ENCODE measurements at regions not wholly inside any gene's neighbourhood (a gene's known extent, or its start where the extent isn't known, plus 50 kb on each side); places are given as distances from the start of the nearest gene placed in this dataset.

DNA sequence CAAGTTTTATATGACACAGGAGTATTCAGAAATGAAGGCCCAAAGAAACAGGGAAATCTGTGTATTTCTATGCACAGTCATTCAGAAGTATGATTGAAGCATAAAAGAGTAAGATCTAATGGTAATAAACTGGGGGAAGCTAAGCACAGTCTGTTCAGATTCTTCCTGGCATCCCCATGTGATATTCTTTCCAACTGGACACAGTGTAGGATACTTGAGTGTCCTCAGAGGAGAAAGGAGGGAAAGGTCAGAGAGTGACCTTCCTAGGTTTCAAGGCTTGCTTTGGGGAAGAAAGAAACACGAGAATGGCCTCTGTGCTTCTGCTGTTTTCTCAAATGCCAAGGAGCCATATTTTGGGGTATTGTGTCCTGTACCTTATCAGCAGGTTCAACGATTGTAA, 1798.4 kb upstream of the WWC1 start:
- no peaks in the 10 kb centered on the region for H3K9me3 ChIP-seq
- no peak overlapping the region for H3K27ac ChIP-seq
- no peak for DNase-seq (ENCODE audit: low spot score)
- H3K27me3 ChIP-seq: no peaks in the 10 kb centered on the region
- H3K4me3 ChIP-seq: no peak overlapping the region
- H3K36me3 ChIP-seq: no peaks in the 10 kb centered on the region
- TF ChIP-seq, protein P1, sequence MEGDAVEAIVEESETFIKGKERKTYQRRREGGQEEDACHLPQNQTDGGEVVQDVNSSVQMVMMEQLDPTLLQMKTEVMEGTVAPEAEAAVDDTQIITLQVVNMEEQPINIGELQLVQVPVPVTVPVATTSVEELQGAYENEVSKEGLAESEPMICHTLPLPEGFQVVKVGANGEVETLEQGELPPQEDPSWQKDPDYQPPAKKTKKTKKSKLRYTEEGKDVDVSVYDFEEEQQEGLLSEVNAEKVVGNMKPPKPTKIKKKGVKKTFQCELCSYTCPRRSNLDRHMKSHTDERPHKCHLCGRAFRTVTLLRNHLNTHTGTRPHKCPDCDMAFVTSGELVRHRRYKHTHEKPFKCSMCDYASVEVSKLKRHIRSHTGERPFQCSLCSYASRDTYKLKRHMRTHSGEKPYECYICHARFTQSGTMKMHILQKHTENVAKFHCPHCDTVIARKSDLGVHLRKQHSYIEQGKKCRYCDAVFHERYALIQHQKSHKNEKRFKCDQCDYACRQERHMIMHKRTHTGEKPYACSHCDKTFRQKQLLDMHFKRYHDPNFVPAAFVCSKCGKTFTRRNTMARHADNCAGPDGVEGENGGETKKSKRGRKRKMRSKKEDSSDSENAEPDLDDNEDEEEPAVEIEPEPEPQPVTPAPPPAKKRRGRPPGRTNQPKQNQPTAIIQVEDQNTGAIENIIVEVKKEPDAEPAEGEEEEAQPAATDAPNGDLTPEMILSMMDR (IDR thresholded peaks at IDR 0.05): no peak
- no peaks in the 10 kb centered on the region for H3K4me1 ChIP-seq

DNA sequence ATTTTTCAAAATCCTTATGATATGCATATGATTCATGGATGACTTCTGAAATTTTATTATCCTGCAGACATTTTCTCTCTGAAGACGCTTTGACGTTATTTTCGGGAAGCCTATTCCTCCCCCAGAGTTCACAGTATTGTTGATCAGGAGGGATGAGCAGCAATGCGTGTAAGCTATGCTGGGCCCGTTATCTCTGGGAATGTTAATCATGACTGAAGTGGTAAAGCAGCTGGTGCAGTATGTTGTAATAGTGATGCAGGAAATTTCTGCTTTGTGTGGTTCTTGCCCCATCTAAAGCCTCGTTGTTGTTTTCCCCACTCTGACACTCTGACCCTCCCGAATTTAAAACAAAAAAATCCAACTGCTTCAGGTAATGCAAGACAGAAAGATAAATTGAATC, 1797.8 kb upstream of the WWC1 start:
- no peak overlapping the region for H3K27ac ChIP-seq
- no peaks in the 10 kb centered on the region for H3K36me3 ChIP-seq
- H3K4me3 ChIP-seq: no peak overlapping the region
- H3K27me3 ChIP-seq: no peaks in the 10 kb centered on the region
- TF ChIP-seq, protein P1 (IDR thresholded peaks at IDR 0.05): no peak
- H3K9me3 ChIP-seq: no peaks in the 10 kb centered on the region
- no peak for DNase-seq (ENCODE audit: low spot score)
- H3K4me1 ChIP-seq: no peaks in the 10 kb centered on the region

DNA sequence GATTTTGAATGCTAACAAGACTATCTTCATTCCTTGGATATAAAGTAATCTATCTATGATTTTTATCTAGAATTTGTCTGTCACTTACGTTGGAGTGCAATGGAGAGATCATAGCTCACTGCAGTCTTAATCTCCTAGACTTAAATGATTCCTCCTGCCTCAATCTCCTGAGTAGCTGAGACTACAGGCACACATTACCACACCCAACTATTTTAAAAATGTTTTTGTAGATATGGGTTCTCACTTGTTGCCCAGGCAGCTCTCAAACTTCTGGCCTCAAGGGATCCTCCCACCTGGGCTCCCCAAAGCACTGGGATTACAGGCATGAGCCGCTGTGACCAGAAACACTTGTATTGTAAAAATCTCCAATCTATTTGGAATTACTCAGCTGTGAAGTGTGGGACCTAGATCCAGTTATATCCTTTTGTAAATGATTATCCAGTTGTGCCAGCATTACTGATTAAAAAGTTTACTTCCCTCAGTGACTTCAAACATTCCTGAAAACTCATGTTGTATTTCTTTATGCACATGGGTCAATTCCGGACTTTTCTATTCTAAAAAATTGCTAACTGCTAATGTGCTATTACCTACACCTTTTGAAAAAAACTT, 1793.8 kb upstream of the WWC1 start:
- no peak overlapping the region for H3K4me3 ChIP-seq
- no peaks in the 10 kb centered on the region for H3K27me3 ChIP-seq
- TF ChIP-seq, protein P1 (IDR thresholded peaks at IDR 0.05): no peak
- no peak for DNase-seq (ENCODE audit: low spot score)
- no peaks in the 10 kb centered on the region for H3K36me3 ChIP-seq
- no peaks in the 10 kb centered on the region for H3K9me3 ChIP-seq
- no peak overlapping the region for H3K27ac ChIP-seq
- H3K4me1 ChIP-seq: no peaks in the 10 kb centered on the region

DNA sequence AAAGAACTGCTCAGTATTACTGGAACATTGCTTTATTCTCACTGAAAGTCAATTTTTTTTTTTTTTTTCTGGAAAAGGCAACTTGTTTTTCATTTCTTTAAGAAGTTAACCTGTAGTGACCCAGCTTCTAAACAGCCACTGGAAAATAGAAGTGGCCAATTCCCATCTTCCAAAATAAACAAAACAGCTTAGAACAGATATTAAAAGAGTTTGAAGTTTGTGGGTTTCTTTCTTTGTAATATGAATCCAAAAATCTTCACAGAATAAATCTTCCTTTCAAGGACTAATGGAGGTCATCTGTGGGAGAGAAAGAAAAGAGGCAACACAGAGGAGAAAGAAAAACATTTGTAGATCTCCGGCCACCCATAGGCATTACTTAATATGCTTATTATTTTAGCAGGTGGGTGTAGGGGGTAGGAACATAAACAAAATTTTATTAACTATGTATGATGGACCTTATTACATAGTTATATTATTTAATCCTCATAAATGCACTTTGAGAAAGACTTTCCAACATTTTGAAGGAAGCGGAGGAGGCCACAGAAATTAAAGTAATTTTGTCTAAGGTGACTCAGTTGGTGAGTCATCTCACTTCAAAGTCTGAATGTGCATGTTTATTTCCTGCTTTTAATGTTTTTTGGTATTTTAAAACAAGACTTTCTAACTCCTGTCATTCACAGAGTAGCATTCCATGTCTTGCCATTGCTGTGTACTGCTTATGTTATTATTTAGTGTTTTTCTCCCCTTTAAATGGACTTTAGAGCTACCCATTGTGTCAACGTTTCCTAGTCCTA, 1791.8 kb upstream of the WWC1 start:
- H3K27ac ChIP-seq: no peak overlapping the region
- DNase-seq (ENCODE audit: low spot score): no peak
- no peaks in the 10 kb centered on the region for H3K36me3 ChIP-seq
- H3K27me3 ChIP-seq: no peaks in the 10 kb centered on the region
- H3K9me3 ChIP-seq: no peaks in the 10 kb centered on the region
- no peak overlapping the region for H3K4me3 ChIP-seq
- TF ChIP-seq, protein P1 (IDR thresholded peaks at IDR 0.05): no peak
- H3K4me1 ChIP-seq: no peaks in the 10 kb centered on the region

DNA sequence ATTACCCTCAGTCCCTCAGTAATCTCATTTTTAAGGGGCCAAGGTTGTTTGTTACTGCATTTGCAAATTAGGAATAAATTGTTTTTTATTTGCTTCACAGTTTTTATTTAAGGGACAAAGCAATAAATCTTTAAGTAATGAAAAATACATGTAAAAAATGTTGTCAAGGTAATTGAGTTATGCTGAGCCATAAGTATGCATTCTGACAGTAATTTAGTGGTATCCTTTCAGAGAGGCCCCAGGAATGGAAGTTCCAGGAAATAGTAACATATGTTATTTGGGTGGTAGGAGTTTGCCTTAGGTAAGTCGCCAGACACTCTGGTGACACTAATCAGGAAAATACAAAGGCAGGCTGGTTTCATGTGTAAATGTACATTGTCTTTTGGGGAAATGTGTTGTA, 1787.9 kb upstream of the WWC1 start:
- no peaks in the 10 kb centered on the region for H3K27me3 ChIP-seq
- no peaks in the 10 kb centered on the region for H3K9me3 ChIP-seq
- TF ChIP-seq, protein P1 (IDR thresholded peaks at IDR 0.05): no peak
- H3K27ac ChIP-seq: no peak overlapping the region
- no peak overlapping the region for H3K4me3 ChIP-seq
- H3K36me3 ChIP-seq: no peaks in the 10 kb centered on the region
- DNase-seq (ENCODE audit: low spot score): no peak
- no peaks in the 10 kb centered on the region for H3K4me1 ChIP-seq
